HPDE6-E6E7 (cell line): ENCODE measurements at regions not wholly inside any gene's neighbourhood (a gene's known extent, or its start where the extent isn't known, plus 50 kb on each side); places are given as distances from the start of the nearest gene placed in this dataset.
"Not testable (repeated sequence)": the region's sequence is repeated elsewhere in the genome, so short reads cannot be mapped to it uniquely, and the experiment has no call there.

Source experiments
- DNase-seq: peaks from one replicate; pipeline ENCODE4 v3.0.0; 2011; ENCODE audit warnings: missing footprints; ENCODE audit errors: extremely low spot score

DNA sequence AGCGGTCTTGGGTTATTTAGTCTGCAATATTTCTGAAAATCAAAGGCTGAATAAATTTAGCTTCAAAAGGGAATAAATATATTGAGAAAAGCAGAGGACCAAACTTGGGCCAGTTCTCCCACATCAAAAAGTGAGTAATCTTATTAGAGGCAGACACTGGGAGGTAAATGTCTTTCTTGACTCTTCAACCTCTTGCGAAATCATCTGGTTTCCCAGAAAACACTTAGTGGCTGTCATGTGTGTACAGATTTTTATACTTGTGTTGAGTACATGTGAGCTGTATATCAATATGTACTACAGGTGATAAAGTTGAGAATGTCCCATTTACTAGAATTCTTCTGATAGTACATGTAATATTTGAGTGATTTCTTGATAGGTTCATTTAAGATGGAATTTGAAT lies 454.9 kb downstream of the PRR16 start:
- no peak for DNase-seq

DNA sequence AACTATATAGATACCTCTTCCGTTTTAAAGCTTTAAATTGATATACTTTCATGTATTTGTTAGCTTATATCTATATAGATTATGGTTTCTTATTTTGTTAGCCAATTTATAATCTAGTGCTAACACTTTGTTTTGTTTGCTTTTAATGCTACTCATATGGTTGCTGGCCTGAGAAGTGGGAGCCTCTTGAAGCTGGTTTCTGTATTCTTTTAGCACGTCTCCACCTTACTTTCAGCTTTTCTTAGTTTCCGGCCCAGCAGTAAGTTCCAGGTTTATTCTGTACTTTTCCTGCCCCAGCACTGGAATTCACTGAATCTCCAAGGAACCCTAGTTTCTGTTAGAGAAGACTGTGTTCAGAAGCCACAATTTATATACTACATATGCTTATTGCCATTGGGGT lies 458.9 kb downstream of the PRR16 start:
- no peak for DNase-seq

DNA sequence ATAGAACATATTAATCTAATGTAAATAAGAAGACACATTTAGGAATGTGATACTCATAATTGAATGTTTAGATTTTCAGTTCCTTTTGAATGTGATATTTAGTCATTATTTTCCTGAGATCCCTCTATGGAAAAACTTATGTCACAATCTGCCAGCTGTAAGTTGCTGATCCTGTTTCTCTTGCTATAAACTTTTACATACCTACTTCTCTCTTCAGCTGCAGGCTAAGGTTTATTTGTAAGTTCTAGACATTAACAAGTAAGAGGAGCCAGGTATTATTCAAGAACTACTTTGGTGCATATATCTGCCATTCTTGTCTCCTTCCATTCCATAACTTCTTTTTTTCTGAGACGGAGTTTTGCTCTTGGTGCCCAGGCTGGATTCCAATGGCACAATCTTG lies 462.4 kb downstream of the PRR16 start:
- no peak for DNase-seq

DNA sequence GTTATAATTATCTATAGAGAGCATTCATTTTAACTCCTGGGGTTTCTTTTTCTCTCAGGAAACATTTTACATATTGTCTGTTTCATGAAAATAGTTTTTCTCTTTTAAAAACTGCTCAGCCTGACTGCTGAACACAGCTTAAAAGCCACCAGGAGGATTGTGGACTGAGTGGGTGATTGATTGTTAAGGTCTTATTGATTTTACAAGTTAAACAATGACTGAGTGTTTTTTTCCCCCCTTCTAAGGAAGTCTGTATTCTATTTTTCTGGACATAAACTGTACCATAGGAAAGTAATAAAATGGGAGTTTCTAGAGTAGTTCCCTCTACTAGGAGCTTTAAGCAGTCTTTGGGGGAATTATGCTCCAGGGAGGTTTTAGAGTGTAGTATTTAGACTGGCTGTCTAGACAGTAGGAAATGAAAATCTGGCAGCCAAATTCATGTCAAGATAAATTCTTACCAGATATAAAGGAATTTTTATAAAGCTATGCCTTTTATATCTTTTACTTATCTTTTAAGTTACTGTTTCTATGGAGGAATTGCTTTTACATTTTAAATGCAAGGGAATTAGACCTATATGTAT lies 463.9 kb downstream of the PRR16 start:
- no peak for DNase-seq

DNA sequence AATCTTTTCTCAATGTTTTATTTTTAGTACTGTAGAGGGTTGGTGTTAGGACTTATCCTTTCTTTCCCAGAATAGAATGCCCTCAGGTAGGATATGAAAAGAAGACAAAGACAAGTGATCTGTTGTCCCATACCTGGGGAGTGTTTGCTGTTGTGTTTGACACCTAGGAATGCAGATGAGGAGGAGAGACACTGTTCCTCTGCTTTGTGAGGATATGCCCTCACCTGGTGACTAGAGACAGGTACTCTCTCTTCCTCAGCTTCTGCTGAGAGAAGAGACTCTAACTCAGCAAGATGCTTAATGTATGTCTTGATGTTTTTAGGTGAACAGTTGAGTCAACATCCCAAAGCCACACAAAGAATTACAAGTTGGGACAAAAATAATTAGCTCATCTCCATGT lies 468.4 kb downstream of the PRR16 start:
- no peak for DNase-seq

DNA sequence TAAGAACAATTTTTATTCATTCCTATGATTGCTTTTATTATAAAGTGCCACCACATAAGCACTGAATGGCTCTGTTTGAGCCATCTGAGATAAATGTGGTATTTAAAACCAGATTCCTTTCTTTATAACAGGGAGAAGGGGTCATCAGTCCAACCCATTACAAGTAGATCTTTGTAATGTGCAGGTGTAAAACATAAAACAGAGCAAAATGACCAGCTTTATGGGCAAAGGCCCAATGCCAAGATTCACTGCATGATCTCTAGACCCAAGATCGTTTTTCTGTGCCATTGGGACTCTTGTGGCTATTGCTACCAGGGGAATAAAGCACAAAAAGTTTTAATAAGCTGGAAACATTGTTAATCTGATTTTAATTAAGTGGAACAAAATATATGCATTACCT lies 469.9 kb downstream of the PRR16 start:
- no peak for DNase-seq

DNA sequence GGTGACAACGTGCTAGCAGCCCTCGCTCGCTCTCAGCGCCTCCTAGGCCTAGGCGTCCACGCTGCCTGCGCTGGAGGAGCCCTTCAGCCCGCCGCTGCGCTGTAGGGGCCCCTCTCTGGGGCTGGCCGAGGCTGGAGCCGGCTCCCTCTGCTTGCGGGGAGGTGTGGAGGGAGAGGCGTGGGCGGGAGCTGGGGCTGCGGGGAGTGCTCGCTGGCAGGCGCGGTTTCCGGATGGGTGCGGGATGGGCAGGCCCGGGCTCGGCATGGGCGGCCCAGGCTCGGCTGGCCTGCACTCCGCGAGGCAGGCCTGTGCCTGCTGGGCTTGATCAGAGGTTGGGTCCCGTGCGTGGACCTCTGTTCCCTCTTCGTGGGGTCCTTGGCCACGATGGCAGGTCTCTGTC lies 472.6 kb downstream of the PRR16 start:
- DNase-seq: no peak

DNA sequence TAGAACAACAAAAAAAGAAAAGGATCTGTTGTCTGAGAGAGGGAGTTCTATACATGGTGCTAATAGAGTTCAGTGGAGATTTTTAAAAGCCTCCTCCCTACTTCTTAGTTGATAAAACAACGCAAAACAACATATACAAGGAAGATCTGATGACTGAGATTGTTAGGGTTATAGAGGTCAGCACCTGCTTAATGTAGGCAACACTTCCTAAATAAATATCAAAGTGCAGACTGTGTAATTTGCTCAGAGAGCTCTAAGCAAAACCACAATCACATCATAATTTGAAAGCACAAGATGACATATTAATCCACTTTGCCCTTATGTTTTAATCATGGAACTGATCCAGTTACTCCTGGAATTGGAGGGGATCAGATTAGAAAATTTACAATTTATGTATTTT lies 474.5 kb downstream of the PRR16 start:
- no peak for DNase-seq

DNA sequence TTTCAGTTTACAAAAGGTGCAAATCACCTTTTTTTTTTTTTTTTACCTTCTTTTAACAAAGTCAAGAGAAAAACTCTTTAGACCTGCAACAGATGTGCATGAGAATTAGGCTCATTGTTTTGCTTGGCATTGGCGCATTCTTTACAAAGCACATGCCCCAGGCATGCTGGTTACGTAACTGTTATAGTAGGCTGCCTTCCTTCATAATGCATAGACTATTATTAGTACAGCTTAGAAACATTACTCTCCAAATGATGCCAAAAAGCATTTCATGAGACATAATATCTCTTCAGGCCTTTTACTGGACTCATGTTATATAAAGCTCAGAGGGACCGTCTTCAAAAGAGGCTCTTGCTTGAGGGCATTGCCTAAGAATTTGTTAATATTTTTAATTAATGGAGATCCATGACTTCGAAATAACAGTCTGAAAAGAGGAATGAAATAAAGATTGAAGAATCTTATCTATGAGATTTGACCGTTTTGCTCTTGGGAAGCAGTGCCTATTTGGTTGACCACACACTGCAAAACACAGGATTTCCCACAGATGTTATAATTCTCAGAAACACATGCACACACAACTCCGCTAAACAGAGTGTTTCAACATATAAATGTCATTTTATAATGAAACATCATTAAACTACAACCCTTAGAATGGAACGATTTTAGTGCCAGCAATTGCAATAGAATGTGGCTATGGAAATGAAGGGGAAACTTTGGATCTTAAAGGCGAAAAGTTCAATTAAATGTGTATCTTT lies 478.7 kb downstream of the PRR16 start:
- DNase-seq: no peak

DNA sequence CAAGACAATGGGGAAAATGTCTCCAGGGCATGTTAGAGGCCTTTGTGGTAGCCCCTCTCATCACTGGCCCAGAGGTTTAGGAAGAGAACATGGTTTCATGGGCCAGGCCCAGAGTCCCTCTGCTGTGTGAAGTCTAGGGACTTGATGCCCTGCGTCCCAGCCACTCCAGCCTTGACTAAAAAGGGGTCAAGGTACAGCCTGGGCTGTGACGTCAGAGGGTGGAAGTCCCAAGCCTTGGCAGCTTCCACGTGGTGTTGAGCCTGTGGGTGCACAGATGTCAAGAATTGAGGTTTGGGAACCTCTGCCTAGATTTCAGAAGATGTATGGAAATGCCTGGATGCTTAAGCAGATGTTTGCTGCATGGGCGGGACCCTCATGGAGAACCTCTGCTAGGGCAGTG lies 485.5 kb downstream of the PRR16 start:
- DNase-seq: not testable (repeated sequence)

DNA sequence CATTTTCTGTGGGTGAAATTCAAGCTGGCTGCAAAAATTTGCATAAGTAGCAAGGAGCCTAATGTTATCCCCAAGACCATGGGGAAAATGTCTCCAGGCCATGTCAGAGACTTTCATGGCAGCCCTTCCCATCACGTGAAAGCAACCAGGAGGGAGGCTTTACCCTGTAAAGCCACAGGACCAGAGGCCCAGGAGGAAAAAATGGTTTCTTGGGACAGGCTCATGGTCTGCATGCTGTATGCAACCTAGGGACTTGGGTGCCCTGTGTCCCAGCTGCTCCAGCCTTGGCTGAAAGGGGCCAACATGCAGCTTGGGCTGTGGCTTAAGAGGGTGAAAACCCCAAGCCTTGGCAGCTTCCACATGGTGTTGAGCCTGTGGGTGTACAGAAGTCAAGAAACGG lies 489.3 kb downstream of the PRR16 start:
- DNase-seq: not testable (repeated sequence)

DNA sequence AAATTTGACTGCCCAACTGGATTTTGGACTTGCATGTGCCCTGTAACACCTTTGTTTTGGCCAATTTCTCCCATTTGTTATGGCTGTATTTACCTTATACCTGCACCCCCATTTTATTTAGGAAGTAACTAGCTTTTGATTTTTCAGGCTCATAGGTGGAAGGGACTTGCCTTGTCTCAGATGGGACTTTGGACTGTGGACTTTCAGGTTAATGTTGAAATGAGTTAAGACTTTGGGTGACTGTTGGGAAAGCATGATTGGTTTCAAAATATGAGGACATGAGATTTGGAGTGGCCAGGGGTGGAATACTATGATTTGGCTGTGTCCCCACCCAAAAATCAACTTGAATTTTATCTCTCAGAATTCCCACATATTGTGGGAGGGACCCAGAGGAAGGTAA lies 490.2 kb downstream of the PRR16 start:
- DNase-seq: no peak

DNA sequence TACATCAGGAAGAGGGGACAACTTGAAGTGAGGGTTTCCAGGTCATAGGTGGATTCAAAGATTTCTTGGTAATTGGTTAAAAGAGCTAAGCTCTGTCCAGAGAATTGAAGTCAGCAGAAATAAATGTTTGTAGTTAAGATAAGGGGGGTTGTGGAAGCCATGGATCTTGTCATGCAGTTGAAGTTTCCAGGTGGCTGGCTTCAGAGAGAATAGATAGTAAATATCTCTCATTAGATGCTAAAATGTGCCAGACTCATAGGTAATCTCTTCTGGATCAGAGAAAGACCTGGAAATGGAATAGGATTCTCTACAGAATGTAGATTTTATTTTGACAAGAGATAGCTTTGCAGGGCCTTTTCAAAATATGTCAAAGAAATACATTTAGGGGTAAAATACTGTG lies 491.7 kb downstream of the PRR16 start:
- no peak for DNase-seq

DNA sequence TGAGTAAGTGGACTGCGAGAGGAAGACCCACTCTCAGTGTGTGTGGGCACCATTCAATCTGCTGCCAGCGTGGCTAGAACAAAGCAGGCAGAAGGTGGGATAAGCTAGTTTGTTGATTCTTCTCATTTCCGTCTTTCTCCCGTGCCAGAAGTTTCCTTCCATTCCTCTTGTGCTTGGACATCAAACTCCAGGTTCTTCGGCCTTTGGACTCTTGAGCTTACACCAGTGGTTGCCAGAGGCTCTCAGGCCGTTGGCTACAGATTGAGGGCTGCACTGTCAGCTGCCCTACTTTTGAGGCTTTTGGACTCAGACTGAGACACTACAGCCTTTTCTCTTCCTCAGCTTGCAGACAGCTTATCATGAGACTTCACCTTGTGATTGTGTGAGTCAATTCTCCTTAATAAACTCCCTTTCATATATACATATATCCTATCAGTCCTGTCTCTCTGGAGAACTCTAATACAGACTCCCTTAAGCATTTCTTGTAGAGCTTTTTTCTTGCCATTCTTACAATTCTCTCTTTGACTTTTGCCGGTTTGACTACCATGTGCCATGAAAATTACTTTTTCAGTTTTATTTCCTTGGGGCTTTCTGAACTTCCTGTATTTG lies 494.9 kb downstream of the PRR16 start:
- no peak for DNase-seq

DNA sequence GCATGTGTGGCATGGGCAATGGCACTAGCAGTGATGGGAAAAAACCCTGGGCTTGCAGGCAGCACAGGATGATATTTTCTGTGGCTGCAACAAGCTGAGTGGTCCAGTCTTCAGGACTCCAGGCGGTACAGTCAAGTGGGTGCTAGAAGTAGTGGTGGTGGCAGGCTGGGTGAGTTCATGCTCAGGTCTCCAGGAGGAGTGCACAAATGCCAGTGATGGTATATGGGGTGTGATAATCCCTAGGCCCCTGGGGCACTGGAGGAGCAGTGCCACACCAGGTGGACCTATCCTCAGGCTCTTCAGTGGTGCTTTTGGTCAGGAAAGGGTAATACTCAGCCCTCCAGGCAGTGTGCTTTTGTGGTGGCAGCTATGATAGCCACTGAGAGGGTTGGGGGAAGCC lies 496.4 kb downstream of the PRR16 start:
- DNase-seq: no peak

DNA sequence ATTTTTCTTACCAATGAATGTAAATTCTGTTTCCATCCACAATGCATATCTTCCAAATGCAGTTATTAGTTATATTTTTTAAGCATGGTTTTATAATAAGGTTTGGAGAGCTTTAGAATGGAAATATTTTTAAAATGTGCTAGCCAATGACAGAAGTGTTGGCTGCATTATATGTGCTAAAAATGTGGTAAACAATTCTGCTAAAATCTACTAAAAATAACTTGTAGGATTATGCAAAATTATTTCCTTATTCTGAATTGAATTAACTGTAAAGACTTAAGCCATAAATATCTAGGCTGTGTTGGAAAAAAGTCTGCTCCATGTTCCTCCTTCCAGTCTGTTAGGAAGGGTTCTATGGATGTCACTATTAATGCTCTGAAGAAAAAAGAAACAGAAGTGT lies 503.3 kb downstream of the PRR16 start:
- no peak for DNase-seq

DNA sequence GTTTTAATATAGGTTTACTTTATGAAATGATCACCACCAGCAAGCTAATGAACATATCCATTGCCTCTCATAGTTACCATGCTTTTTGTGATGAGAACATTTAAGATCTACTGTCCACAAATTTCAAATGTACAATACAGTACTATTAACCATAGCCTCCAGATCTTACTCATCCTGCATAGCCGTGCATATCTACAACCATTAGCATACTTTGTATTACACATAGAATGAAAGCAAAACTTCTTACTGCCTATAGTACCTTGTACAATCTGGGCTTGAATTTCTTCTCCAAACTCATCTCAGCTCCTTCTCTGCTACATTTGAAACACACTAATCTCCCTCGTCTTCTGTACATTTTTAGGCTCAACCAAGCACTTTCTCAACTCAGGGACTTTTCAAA lies 510.6 kb downstream of the PRR16 start:
- DNase-seq: no peak

DNA sequence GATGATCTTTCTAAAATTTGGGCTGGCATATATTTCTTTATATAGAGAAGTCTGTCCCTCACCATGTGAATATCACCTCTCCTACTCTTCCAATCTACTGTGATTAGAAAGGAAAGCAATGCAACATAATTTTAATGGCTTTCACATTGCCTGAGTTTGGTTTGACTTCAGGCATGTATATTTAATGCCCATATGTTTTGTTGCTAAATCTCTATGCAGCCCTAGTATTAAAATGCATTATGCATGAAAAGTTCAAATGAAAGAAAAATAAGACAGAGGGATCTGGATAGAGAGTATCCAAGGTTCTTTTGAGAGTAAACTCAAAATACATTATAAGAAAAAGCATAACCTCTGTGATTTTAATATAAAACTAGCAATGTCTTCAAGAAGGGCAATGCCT lies 518.3 kb downstream of the PRR16 start:
- no peak for DNase-seq

DNA sequence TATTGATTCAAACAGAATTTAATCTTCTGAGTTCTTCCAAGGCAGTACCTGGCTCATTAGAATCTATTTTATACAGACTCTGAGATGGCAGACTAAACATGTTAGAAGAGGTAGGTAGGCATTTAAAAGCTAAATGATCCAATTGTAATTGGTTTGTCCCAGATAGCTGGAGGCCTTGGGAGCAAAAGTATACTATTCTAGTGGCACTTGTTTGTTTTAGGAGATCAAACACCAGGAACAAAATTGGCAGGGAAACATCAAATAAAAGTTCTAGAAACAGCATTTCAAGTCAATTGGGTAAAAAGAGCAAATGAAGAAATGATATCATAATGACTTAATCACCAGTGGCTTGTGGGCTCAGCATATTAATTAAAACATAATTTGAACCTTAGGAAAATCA lies 521.4 kb downstream of the PRR16 start:
- DNase-seq: no peak

DNA sequence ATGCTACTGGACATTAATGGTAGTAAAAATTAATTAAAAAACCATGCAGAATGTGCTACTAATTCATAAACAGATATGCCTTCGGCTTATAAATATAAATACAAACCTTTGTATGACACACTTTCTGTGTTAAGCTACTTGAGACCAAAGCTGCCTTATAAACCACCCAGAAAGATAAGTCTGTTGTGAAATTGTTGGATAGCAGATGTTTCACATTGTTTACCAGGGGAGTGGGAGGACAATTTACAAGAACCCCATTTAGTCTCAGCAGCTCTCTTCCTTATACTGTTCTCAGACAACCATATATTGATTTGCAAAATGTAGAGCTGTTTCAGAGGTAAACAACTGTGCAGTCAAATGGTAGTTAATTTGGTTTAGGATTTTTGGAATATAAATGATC lies 524.4 kb downstream of the PRR16 start:
- no peak for DNase-seq

DNA sequence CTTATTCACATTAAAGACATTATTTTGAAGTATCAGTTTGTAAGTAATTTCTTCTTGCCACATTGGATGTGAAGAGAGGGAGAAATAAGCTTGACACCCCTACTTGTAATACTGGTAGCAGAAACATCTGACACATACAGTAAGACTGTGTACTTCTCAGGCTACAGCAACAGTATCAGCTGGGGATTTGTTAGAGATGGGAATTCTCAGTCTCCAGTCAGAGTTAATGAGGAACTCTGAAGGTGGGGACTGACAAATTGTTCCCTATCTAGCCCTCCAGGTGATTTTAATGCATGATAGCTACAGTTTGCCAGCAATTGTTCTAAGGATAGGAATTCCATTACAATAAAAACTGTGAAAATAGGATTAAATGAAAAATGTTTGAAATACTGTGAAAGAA lies 524.8 kb downstream of the PRR16 start:
- no peak for DNase-seq

DNA sequence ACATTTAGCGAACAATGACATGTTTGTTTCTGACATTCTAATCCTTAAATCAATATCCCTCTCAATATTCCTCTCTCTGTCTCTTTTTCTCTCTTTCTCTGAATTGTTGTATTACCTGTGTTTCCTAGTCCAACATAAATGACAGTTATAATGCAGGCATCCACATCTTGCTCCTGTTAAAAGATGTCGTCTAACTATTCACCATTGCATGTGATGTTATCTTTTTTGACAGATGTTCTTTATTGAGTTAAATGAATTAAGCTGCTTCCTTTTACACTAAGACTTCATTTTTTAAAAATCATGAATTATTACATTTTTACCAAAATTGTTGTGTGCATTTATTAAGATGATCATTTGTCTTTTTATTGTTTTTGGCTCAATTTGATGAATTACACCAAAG lies 527.5 kb downstream of the PRR16 start:
- DNase-seq: no peak

DNA sequence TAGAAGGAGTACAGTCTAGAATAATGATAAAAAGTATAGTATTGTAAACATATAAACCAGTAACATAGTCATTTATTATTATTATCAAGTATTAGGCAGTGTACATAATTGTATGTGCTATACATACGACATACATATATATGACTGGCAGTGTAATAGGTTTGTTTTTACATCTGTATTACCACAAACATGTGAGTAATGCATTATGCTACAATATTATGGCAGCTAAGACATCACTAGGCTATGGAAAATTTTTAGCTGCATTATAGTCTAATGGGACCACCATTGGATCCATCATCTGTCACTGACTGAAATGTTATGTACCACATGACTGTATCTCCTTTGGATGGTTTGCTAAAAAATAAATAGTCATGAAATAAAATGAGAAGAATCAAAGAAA lies 530.0 kb downstream of the PRR16 start:
- no peak for DNase-seq

DNA sequence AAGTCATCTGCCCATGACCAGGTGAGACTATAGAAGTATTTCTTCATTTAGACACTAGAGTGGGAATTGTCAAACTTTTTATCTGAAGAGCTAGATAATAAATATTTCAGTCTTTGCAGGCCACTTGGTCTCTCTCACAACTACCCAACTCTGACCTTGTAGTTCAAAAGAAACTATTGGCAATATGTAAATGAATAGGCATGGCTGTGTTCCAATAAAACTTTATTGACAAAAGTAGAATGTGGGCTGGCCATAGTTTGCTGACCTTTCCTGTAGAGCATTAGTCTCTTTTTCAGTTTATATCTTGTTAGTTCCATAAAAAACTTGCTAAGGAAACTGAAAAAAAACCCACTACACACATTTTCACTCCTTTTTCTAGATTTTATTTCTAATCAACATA lies 535.5 kb downstream of the PRR16 start:
- DNase-seq: no peak
